AG10803 (cell line): ENCODE measurements at regions not wholly inside any gene's neighbourhood (a gene's known extent, or its start where the extent isn't known, plus 50 kb on each side); places are given as distances from the start of the nearest gene placed in this dataset.
"Not testable (repeated sequence)": the region's sequence is repeated elsewhere in the genome, so short reads cannot be mapped to it uniquely, and the experiment has no call there.

ENCODE experiments used
- DNase-seq: peaks from one replicate; pipeline ENCODE4 v3.0.0; 2010; ENCODE audit warnings: low read depth
- H3K4me3 ChIP-seq: 2 replicates; pipeline ENCODE4 v1.5.1; 2011; ENCODE audit warnings: mild to moderate bottlenecking, low read length, control low read depth
- CTCF ChIP-seq: conservative IDR thresholded peaks from 2 replicates; pipeline ENCODE4 v1.5.1; 2011; ENCODE audit warnings: mild to moderate bottlenecking, low read length, control low read depth, inconsistent platforms

DNA sequence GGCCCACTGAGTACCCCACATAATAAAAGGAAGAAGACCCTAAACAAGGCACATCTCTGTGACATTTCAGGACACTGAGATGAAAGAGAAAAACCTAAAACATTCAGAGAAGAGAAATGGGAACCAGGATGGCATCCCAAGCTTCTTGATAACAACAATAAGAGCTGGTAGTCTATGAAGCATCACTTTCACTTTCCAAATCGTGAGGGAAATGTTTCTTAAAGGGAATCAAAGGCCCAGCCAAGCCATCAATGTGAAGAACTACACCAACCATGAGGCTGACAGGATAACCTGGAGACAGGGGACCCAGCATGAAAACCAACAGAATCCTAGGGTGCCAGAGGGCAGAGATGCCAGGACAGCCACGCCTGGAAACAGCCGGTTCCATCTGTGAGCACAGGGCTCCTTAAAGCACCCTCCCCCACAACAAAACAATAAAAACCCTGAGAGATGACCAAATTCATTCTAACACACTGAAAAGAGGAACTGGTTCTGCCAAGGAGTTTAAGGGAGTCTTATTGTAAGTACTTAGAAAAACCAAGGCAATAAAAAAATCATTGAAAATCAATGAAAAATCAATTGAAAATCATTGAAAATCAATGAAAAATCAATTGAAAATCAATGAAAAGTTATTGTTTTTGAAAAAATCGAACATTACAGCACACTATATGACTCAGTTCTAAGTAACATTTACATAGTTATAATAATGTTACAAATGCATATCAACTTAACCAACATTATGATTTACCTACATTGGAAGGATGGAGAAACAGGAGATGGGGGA, 141.5 kb upstream of the ERG start:
- peak overlapping the region; percentile 28 for H3K4me3 ChIP-seq
- DNase-seq, result no peak
- TF ChIP-seq CTCF, result no peak

DNA sequence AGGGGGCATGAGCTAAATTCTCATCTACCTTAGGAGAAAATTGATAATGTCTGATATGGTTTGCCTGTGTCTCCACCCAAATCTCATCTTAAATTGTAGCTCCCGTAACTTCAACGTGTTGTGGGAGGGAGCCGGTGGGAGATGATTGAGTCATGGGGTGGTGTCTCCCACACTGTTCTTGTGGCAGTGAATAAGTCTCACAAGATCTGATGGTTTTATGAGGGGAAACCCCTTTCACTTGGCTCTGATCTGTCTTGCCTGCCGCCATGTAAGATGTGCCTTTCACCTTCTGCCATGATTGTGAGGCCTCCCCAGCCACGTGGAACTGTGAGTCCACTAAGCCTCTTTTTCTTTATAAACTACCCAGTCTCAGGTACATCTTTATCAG, 142.1 kb upstream of the ERG start:
- not testable (repeated sequence) for DNase-seq, H3K4me3 ChIP-seq

DNA sequence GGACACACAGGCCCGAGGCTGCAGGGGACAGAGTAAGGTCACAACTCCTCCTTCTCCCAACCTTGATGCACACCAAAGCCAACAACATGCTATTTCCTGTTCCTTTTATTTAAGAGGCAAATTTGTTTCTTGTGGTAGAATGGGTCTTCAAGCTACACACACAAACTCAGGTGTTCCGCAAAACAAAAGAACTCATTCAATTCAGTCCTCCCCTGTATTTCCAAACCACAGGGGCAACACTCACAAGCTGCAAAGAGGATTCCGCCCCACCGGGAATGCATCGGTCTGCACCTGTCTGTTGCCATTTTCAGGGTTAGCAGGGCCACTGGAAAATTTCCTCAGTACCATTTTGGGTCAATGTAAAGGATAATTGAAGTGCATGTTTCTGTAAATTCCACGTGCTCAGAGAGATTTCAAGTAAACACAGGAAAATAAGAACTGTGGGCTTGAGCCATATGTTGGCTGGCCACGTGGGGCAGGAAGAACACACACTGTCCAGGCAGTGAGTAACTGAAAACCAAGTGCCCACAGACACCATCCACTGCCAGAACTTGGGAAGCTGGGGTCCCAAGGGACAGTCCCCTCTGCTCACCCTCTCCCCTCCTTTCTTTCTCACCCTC, 145.2 kb upstream of the ERG start:
- H3K4me3 ChIP-seq, result no peak overlapping the region
- no peak for DNase-seq
- no peak for TF ChIP-seq CTCF

- DNase-seq, result peak; percentile 83
- TF ChIP-seq CTCF, result no peak
- no peak overlapping the region for H3K4me3 ChIP-seq
These were observed 147.0 kb upstream of the ERG start for GRCh38 chr21:38645282-38645681.

DNA sequence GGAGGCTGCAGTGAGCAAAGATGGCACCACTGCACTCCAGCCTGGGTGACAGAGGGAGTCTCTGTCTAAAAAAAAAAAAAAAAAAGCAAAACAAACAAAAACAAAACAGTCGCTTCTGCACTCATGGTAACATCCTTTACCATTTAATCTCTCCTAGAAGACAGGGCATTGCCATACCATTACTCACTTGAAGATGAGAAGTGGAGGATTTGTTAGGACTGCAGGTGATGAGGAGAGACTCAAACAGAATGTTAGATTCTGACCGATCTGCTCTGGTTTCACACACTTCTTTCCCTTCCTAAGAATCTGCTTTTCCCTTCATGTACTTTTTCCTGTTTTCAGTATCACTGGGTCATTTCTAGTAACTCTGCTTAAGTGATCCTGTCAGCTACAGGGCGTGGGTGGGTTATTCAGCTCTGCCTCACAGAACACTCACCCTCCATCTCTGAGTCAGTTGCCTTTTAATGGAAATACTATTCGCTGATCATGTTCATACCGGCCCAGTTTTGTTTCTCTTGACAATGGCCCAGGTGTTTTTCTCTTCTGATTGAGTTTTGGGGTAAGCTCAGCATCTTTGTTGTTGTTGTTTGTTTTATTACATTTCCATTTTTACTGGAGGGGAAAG, 148.0 kb upstream of the ERG start:
- no peak for TF ChIP-seq CTCF
- peak; percentile 37 for DNase-seq
- H3K4me3 ChIP-seq, result no peak overlapping the region

DNA sequence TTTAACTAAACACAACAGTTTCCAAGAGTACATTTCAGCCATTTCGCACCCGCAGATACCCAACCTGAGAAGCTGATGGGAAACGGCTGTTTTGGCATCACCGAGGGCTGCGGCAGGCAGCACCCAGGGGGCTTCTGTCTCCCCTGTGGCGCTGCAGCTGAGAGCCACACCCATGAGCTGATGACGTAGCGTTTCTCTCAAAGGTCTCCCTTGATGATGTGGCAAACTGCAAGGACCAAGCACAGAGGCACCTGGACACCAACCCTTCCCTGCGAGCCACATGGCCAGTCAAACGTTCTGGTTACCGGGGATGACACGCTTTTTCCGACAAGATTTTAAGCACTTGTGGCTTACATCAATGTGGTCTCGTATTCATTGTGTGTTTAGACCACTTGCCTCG, 150.8 kb upstream of the ERG start:
- no peak for DNase-seq
- H3K4me3 ChIP-seq, result no peak overlapping the region
- TF ChIP-seq CTCF, result no peak

- no peak for TF ChIP-seq CTCF
- no peak for DNase-seq
- H3K4me3 ChIP-seq, result no peak overlapping the region
These were observed 153.3 kb upstream of the ERG start for GRCh38 chr21:38651570-38651969.
